ENCODE measurements at regions not wholly inside any gene's neighbourhood (a gene's known extent, or its start where the extent isn't known, plus 50 kb on each side); places are given as distances from the start of the nearest gene placed in this dataset.
"Not testable (repeated sequence)": the region's sequence is repeated elsewhere in the genome, so short reads cannot be mapped to it uniquely, and the experiment has no call there.

- DNase-seq = no peak
Observed at GRCh38 chr17:33910200-33910857, 344.8 kb upstream of the CCL2 start.

- no peak for DNase-seq
Observed at GRCh38 chr17:33914125-33914524, 341.0 kb upstream of the CCL2 start.

- DNase-seq = no peak
Observed at GRCh38 chr17:33922971-33923370, 332.1 kb upstream of the CCL2 start.

- no peak for DNase-seq
Observed at GRCh38 chr17:33924104-33924503, 331.0 kb upstream of the CCL2 start.

GRCh38 chr17:33925649-33926048, 329.4 kb upstream of the CCL2 start:
- no peak for DNase-seq

GRCh38 chr17:33927732-33928133, 327.4 kb upstream of the CCL2 start:
- DNase-seq = peak; percentile 1

- DNase-seq = no peak
Observed at GRCh38 chr17:33929181-33929724, 325.8 kb upstream of the CCL2 start.

- DNase-seq = not testable (repeated sequence)
Observed at GRCh38 chr17:33931148-33931814, 323.8 kb upstream of the CCL2 start.

- no peak for DNase-seq
Observed at GRCh38 chr17:33932996-33933395, 322.1 kb upstream of the CCL2 start.

GRCh38 chr17:33933576-33933975, 321.5 kb upstream of the CCL2 start:
- no peak for DNase-seq

- DNase-seq = no peak
Observed at GRCh38 chr17:33934696-33935095, 320.4 kb upstream of the CCL2 start.

- no peak for DNase-seq
Observed at GRCh38 chr17:33935822-33936221, 319.3 kb upstream of the CCL2 start.

- DNase-seq = no peak
Observed at GRCh38 chr17:33936764-33937163, 318.3 kb upstream of the CCL2 start.

GRCh38 chr17:33939959-33940358, 315.1 kb upstream of the CCL2 start:
- no peak for DNase-seq

- no peak for DNase-seq
Observed at GRCh38 chr17:33940769-33941370, 314.2 kb upstream of the CCL2 start.

GRCh38 chr17:33941744-33942143, 313.3 kb upstream of the CCL2 start:
- no peak for DNase-seq

- DNase-seq = no peak
Observed at GRCh38 chr17:33942414-33942813, 312.7 kb upstream of the CCL2 start.

- DNase-seq = peak; percentile 15
Observed at GRCh38 chr17:33944412-33944811, 310.7 kb upstream of the CCL2 start.

- DNase-seq = no peak
Observed at GRCh38 chr17:33944826-33945225, 310.3 kb upstream of the CCL2 start.

- DNase-seq = no peak
Observed at GRCh38 chr17:33945646-33946546, 309.2 kb upstream of the CCL2 start.

GRCh38 chr17:33947762-33948161, 307.3 kb upstream of the CCL2 start:
- DNase-seq = no peak

GRCh38 chr17:33948309-33948708, 306.8 kb upstream of the CCL2 start:
- no peak for DNase-seq

GRCh38 chr17:33949100-33949499, 306.0 kb upstream of the CCL2 start:
- no peak for DNase-seq

Data from activated CD4-positive, alpha-beta T cell treated with anti-CD3 and anti-CD28 coated beads, Interleukin-10, Interleukin-2, amounts not matched to agents 100 ng/mL and 50 ng/mL, durations not matched to agents 16 hours and 8 hours (primary cell).